ENCODE measurements at regions not wholly inside any gene's neighbourhood (a gene's known extent, or its start where the extent isn't known, plus 50 kb on each side); places are given as distances from the start of the nearest gene placed in this dataset.
"Not testable (repeated sequence)": the region's sequence is repeated elsewhere in the genome, so short reads cannot be mapped to it uniquely, and the experiment has no call there.

GRCh38 chr17:21603292-21603691 is 89.0 kb upstream of the KCNJ18 start:
- not testable (repeated sequence) for H3K14ac ChIP-seq (ENCODE audit: insufficient read length)

GRCh38 chr17:21611443-21611842 is 80.9 kb upstream of the KCNJ18 start:
- H3K4ac ChIP-seq (replicated peaks; ENCODE audit: insufficient read length, low read depth, low read length); POLR2A ChIA-PET (ENCODE audit: partially characterized antibody); H2BK5ac ChIP-seq (ENCODE audit: low read depth, low read length); H2AFZ ChIP-seq (ENCODE audit: low read length); H3K56ac ChIP-seq (replicated peaks; ENCODE audit: insufficient read length, low read depth, low read length); H3K36me3 ChIP-seq (ENCODE audit: control insufficient read depth in 2 of 4, insufficient read depth in 4 of 4, low read length in 3 of 4); H4K91ac ChIP-seq (replicated peaks; ENCODE audit: insufficient read length, low read length); H3K9ac ChIP-seq (replicated peaks in 1 of 4; ENCODE audit: extremely low read depth in 1 of 4, low read depth in 3 of 4, low read length in 3 of 4); H4K5ac ChIP-seq (ENCODE audit: insufficient read length, low read depth, low read length); FAIRE-seq; H3K27me3 ChIP-seq (replicated peaks in 1 of 4; ENCODE audit: control insufficient read depth in 3 of 4, extremely low read depth in 1 of 4, insufficient read depth in 3 of 4, low read length in 3 of 4); H3K79me2 ChIP-seq (ENCODE audit: control insufficient read depth in 1 of 2, insufficient read depth in 2 of 2, low read length in 2 of 2); DNase-seq (ENCODE audit: low read depth in 1 of 2, low spot score in 2 of 2); H2BK20ac ChIP-seq (ENCODE audit: low read length); H3K4me3 ChIP-seq (ENCODE audit: extremely low read depth in 1 of 4, insufficient read depth in 2 of 4, low read depth in 3 of 4, low read length in 4 of 4); H4K20me1 ChIP-seq (replicated peaks in 1 of 2; ENCODE audit: control insufficient read depth in 1 of 2, insufficient read depth in 2 of 2, low read length in 2 of 2); H4K8ac ChIP-seq (ENCODE audit: extremely low read depth, insufficient read depth, low read length); H3K4me2 ChIP-seq (ENCODE audit: insufficient read depth in 1 of 2, low read depth in 2 of 2, low read length in 2 of 2); H2AK5ac ChIP-seq (ENCODE audit: low read depth, low read length); CTCF ChIA-PET (ENCODE audit: partially characterized antibody); H2BK12ac ChIP-seq (ENCODE audit: low read depth, low read length); H3K4me1 ChIP-seq (replicated peaks in 1 of 4; ENCODE audit: control insufficient read depth in 3 of 4, insufficient read depth in 4 of 4, low read length in 3 of 4); H3K23me2 ChIP-seq (ENCODE audit: low read depth, low read length); H2BK120ac ChIP-seq (replicated peaks; ENCODE audit: low read depth, low read length); H3K79me1 ChIP-seq (ENCODE audit: low read depth, low read length); H3K23ac ChIP-seq (ENCODE audit: insufficient read length); H2BK15ac ChIP-seq (ENCODE audit: low read length); H3K14ac ChIP-seq (ENCODE audit: insufficient read length); H3K27ac ChIP-seq (ENCODE audit: low read depth, low read length); H3K18ac ChIP-seq (ENCODE audit: extremely low read depth, low read length): not testable (repeated sequence)
- WGBS, 2 experiments (ENCODE audit: extremely low coverage in 1 of 2, insufficient coverage in 1 of 2, insufficient read length in 1 of 2, insufficient replicate concordance in 2 of 2, low coverage in 1 of 2, low lambda C conversion rate in 2 of 2, missing lambda C conversion rate in 1 of 2), result 88 to 98% methylated on average over 5 to 6 of the region's 8 CpGs
- H3K9me3 ChIP-seq (ENCODE audit: insufficient read depth in 2 of 2, low read depth in 1 of 2, low read length in 1 of 2), result peaks cover 9 to 35% of the 10 kb centered on the region in 2 experiments

More at GRCh38 chr17:21603292-21603691, 89.0 kb upstream of the KCNJ18 start:
- POLR2A ChIA-PET (ENCODE audit: partially characterized antibody); H3K4me3 ChIP-seq (ENCODE audit: extremely low read depth in 1 of 4, insufficient read depth in 2 of 4, low read depth in 3 of 4, low read length in 4 of 4); H2BK12ac ChIP-seq (ENCODE audit: low read depth, low read length); H3K36me3 ChIP-seq (ENCODE audit: control insufficient read depth in 2 of 4, insufficient read depth in 4 of 4, low read length in 3 of 4); H3K23ac ChIP-seq (ENCODE audit: insufficient read length); FAIRE-seq; H2BK20ac ChIP-seq (ENCODE audit: low read length); H4K8ac ChIP-seq (ENCODE audit: extremely low read depth, insufficient read depth, low read length); H4K91ac ChIP-seq (replicated peaks; ENCODE audit: insufficient read length, low read length); H2BK120ac ChIP-seq (replicated peaks; ENCODE audit: low read depth, low read length); H3K23me2 ChIP-seq (ENCODE audit: low read depth, low read length); H3K4me1 ChIP-seq (replicated peaks in 1 of 4; ENCODE audit: control insufficient read depth in 3 of 4, insufficient read depth in 4 of 4, low read length in 3 of 4); H3K27me3 ChIP-seq (replicated peaks in 1 of 4; ENCODE audit: control insufficient read depth in 3 of 4, extremely low read depth in 1 of 4, insufficient read depth in 3 of 4, low read length in 3 of 4); H3K9ac ChIP-seq (replicated peaks in 1 of 4; ENCODE audit: extremely low read depth in 1 of 4, low read depth in 3 of 4, low read length in 3 of 4); H2BK15ac ChIP-seq (ENCODE audit: low read length); H2AFZ ChIP-seq (ENCODE audit: low read length); H3K18ac ChIP-seq (ENCODE audit: extremely low read depth, low read length); H3K4ac ChIP-seq (replicated peaks; ENCODE audit: insufficient read length, low read depth, low read length); CTCF ChIA-PET (ENCODE audit: partially characterized antibody); H4K5ac ChIP-seq (ENCODE audit: insufficient read length, low read depth, low read length); DNase-seq (ENCODE audit: low read depth in 1 of 2, low spot score in 2 of 2); H3K4me2 ChIP-seq (ENCODE audit: insufficient read depth in 1 of 2, low read depth in 2 of 2, low read length in 2 of 2); H2AK5ac ChIP-seq (ENCODE audit: low read depth, low read length); H3K79me1 ChIP-seq (ENCODE audit: low read depth, low read length); H2BK5ac ChIP-seq (ENCODE audit: low read depth, low read length); H3K56ac ChIP-seq (replicated peaks; ENCODE audit: insufficient read length, low read depth, low read length); H3K27ac ChIP-seq (ENCODE audit: low read depth, low read length); H3K79me2 ChIP-seq (ENCODE audit: control insufficient read depth in 1 of 2, insufficient read depth in 2 of 2, low read length in 2 of 2); H4K20me1 ChIP-seq (replicated peaks in 1 of 2; ENCODE audit: control insufficient read depth in 1 of 2, insufficient read depth in 2 of 2, low read length in 2 of 2): not testable (repeated sequence)
- 63% methylated on average over 1 of the region's 1 CpG; no CpG with 5 or more reads in 1 of the 2 experiments for WGBS, 2 experiments (ENCODE audit: extremely low coverage in 1 of 2, insufficient coverage in 1 of 2, insufficient read length in 1 of 2, insufficient replicate concordance in 2 of 2, low coverage in 1 of 2, low lambda C conversion rate in 2 of 2, missing lambda C conversion rate in 1 of 2)
- H3K9me3 ChIP-seq (ENCODE audit: insufficient read depth in 2 of 2, low read depth in 1 of 2, low read length in 1 of 2), result peaks cover 38 to 42% of the 10 kb centered on the region in 2 experiments
